ENCODE measurements at regions not wholly inside any gene's neighbourhood (a gene's known extent, or its start where the extent isn't known, plus 50 kb on each side); places are given as distances from the start of the nearest gene placed in this dataset.
"Not testable (repeated sequence)": the region's sequence is repeated elsewhere in the genome, so short reads cannot be mapped to it uniquely, and the experiment has no call there.

DNA sequence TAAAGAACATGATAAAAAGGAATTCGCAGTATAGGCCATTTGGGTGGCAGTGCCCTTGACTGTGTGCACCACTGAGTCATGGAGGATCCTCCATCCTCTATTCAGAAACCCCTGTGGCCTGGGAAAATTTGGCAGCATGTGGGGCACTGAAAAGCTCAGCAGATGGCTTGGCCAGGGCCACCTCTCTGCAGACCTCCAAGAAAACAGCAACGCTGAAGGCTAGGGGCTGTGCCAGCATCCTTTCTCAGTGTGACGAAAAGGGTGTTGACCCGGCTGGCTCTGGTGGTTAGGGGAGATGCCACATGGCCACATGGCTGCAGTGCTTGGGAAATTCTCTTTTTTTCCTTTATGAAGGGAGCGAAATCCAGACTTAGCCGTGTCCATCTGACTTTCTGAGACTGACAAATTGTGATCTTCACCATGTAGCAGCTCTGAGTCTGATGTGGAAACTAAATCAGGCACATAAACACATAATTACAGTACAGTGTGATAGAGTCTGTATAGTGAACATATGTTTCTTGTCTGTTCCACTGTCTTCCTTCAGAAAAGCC, 178.0 kb downstream of the KCTD12 start:
- no peak for ATAC-seq

DNA sequence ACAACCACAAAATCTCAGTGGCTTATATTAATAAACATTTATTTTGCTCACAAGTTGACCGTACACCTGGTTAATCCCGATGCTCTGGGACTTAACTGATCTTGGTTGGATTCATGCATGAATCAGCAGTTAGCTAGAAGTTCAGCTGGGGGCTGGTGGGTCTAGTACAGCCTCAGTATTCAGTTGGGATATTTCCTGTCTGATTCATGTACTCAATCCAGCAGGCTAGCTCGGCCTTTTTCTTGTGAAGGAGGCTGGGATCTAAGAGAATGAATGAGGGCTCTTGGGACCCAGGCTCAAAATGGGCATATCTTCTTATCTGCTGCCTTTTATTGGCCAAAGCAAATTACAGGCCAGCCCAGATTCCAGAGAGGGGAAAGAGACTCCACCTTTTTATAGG, 178.8 kb downstream of the KCTD12 start:
- ATAC-seq = no peak

DNA sequence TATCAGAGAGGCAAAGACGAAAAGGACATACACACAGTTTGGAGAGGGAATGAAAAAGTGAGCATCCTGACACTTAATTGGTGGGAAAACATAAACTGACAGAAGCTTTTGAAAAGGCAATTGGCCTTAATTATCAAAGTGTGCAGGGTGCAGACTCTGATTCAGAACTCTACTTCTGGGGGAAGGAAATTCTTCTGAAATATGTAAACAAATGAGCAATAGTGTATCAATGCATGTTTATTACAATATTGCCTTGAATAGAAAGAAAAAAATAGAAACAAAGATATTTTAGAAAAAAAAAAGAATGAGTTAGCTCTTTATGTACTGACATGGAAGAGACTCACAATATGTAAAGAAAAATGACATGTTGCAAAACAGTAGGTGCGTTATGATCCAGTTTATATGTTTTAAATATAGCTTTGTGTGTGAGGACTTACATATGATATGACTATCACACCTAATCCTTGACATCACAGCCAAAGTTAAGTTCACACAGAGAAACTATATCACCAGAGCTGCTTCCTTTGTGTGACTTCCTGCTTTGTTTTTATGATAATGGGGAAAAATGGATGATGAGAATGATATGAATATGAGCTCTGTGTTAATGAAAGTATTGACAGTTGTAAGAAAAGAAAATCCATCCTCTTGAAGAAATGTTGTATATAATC, 182.4 kb downstream of the KCTD12 start:
- ATAC-seq = no peak

DNA sequence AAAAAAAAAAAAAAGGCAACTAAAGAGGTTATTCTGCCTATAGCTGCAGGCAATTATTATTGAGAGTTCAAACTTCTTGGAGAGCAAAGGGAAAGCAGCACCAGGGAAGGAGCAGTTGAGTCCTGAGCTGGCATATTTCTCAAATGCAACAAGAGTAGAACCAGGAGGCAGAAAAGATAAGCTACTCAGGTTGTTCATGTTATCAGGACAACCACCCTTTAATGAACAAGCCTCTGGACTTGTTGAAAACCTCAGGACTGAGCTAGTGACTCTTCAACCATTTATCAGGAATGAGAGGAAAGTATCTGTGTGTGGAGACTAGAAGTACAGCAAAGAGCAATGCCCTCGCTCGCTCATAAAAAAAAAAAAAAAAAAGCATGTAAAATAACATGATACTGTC, 183.0 kb downstream of the KCTD12 start:
- no peak for ATAC-seq

GRCh38 chr13:76697288-76697687, 188.9 kb downstream of the KCTD12 start:
- no peak for ATAC-seq

DNA sequence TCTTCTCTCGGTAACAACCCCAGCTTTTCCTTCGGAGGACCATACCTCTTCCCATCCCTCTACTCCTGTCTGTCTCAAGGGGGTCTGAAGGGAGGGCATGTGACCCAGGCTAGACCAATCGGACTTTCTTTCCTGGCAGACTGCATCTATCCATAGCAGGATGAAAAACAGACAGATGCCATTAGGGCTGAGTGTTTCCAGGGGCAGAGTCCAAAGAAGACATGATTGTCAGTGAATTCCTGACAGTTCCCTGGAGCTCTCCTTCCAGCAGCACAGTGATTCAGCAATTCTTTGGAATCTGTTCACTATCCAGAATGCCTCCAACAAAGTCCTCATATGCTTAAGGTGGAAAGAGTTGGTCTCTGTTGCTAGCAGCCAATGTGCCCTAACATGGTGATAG, 189.8 kb downstream of the KCTD12 start:
- no peak for ATAC-seq

DNA sequence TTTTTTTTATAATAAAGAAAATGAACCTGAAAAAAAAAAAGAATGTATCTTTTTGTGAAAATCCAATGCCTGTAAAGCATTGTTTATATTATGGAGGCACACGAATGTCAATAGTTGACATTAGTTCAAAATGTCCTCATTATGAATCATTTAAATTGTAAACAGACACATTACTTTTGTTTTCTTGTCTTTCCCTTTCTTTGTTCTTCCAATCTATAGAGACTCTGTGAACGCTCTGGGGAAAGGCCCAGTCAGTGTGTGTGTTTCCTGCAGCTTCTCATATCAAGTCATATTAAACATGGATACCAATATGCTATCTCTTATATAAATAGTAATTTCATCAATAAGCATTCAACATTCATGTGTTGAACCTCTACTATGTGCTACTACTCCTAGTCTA, 193.1 kb downstream of the KCTD12 start:
- ATAC-seq = no peak

DNA sequence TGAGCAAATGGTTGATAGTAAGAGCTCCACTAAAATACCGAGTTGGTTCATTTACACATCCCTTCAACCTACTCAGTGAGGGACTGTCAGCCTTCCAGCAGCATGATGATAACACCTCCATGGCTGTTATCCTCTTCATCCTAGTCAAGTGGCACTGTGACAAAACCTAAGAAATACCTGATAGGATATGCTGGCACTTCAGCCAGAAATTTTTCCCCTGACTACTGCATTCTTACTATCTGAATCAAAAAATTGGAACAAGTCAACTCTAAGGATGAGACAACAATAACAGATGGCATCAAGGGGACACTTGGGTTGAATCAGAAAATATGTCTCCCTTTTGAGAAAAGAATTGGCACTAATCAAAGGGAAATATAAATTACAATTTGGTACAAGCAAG, 193.9 kb downstream of the KCTD12 start:
- no peak for ATAC-seq

- ATAC-seq = no peak
Observed at GRCh38 chr13:76690611-76691010, 195.6 kb downstream of the KCTD12 start.

DNA sequence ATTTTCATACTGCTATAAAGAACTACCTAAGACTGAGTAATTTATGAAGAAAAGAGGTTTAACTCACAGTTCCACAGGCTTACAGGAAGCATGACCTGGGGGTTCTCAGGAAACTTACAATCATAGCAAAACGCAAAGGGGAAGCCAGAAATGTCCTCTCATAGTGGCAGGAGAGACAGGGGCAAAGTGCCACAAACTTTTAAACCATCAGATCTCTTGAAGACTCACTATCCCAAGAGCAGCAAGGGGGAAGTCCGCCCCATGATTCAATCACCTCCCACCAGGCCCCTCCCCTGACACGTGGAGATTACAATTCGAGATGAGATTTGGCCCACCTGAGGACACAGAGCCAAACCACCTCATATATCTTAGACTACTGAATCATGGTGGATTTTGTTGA, 198.7 kb downstream of the KCTD12 start:
- ATAC-seq = no peak

DNA sequence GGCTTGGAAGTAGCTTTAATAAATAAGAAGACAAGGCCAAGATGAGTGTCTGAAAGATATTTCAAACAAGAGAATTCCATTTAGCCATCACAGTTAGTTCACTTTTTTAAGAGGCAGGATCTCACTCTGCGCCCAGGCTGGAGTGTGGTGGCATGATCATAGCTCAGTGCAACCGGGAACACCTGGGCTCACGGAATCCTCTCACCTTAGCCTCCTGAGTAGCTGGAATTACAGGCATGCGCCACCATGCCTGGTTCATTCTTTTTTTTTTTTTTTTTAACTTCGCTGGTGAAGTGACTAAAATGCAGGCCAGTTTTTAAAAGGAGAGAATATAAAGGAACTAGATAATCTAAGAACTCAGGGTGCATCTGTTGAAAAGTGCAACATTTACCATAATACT, 200.3 kb downstream of the KCTD12 start:
- no peak for ATAC-seq

- ATAC-seq = no peak
Observed at GRCh38 chr13:76684336-76684735, 201.9 kb downstream of the KCTD12 start.

DNA sequence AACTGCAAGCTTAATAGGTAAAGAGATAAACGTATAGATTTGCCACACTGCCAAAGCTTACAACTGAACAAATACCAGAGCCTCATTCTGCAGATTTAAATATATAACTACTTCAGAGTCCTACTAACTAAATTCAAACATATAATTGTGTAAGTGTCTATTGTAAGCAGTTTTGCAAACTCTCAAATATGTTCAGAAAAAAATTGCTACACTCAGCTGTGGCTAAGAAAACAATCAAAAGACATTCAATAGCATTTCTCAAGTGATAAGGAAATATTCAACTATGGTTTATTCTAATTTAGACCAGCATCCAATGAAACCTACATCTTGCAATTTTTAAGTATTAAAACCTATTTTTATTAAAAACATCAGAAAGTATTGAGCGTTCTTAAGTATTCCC, 202.4 kb downstream of the KCTD12 start:
- no peak for ATAC-seq

GRCh38 chr13:76683168-76683567, 203.0 kb downstream of the KCTD12 start:
- ATAC-seq = no peak

GRCh38 chr13:76680112-76680511, 206.1 kb downstream of the KCTD12 start:
- no peak for ATAC-seq

DNA sequence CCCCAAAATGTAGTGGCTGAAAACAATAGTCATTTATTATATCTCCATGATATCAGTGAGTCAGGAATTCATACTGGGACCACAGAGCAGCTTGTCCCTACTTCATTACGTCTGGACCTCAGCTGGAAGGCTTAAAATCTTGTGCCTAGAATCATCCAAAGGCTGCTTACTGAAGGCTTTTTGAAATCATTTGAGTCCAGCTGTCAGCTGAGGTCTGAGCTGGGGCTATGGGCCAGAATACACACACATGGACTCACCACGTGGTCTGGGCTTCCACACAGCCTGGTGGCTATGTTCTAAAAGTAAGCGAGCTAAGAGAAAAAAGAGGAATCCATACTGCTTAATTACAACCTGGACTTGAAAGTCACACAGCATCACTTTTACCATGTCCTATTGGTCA, 209.2 kb downstream of the KCTD12 start:
- no peak for ATAC-seq

- no peak for ATAC-seq
Observed at GRCh38 chr13:76672420-76672819, 213.8 kb downstream of the KCTD12 start.

DNA sequence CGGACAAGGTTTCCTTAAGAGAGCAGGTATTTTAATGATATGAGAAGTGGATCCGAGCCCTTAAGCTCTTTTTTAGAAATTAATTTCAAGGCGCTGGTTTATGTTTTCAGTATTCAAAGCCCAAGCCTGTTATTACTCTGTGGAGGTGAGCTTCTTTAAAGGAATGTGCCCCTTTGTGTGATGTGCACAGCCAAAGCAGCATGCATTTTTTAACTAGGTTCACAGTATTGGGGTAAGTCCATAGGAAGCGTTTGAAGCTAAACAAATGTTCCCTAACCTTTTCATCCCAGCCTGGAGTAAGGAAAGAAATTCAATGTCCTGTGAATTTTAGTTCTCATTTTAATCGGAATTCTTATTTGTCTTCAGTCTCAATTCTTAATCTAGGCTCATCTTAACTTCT, 217.5 kb downstream of the KCTD12 start:
- no peak for ATAC-seq

GRCh38 chr13:76668141-76668540, 218.1 kb downstream of the KCTD12 start:
- no peak for ATAC-seq

DNA sequence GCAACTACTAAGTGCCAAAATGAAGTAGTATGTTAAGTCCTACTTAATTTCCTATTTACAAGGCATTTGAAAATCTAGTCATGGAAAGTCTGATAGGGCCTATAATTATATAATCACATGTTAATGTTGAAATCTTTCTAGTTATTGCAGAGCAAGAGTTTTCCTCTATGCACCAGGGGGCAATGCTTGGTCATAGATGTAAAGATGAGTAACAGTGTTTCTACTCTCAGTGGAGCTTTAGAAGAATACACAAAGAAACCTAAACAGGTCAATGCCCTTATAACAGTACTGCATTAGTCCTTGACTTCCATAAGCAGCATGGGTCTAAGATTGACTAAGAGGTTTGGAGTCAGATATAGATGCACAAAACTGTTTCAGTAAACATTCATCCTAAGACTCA, 218.7 kb downstream of the KCTD12 start:
- no peak for ATAC-seq

DNA sequence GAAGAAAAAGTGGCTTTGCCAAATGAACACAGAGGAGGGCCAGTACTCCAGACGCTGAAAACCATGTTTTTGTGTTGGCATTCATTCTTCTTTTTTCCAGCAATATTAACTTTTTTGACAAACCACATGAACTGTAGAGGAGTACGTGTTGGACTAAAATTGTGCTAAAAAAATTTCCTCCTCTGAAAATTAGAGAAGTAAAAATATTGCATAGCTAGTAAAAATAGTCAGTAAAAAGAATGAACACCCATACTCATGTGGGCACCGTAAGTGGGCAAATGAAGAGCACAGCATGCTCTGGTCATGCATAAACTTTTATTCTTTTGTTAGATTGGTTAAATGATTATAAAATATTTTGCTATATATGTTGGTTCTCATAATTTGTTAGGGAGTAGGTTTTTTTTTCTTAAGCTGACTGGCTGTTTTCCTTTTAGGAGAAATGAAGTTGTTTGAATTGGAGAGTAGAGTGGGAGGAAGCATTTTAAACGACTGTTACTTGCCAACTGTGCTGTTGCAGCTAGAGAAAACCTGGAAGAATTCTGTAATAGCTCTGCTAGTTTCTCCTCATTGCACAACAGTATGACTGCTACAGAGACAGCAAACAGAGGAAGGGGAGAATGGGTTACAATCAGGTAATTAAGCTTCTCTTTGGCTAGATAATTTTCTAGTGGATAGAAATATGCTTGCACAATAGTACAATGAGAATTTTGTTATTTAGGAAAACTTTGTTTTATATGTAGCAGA, 222.4 kb downstream of the KCTD12 start:
- no peak for ATAC-seq

DNA sequence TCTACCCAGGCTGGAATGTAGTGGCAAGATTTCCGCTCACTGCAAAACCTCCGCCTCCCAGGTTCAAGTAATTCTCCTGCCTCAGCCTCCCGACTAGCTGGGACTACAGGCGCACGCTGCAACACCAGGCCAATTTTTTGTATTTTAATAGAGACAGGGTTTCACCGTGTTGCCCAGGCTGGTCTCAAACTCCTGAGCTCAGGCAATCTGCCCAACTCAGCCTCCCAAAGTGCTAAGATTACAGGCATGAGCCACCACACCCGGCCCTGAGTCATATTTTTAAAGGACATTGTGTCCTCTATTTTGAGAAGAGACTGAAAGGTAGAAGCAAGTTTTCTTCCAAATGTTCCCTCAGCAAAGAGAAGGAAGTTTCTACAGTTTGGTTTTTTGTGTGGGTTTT, 227.1 kb downstream of the KCTD12 start:
- ATAC-seq = not testable (repeated sequence)

DNA sequence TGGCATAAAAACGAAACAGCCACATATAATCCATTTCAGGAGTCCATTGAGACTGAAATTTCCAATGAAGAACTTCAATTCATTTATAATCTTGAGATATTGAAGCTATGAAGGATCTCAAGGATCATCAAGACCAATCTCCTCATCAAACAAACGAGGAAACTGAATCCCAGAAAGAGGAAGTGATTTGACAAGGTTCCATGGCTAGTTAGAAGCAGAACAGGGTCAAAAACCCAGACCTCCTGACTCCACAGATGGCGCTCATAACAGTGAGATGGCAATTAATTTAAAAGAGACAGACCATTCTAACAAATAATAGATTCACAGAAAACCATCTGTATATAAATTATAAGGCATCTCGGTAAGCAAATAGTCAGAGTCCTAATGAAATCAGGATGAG, 229.7 kb downstream of the KCTD12 start:
- no peak for ATAC-seq

GRCh38 chr13:76656056-76656455, 230.1 kb downstream of the KCTD12 start:
- ATAC-seq = no peak
